Activated naive CD4-positive, alpha-beta T cell treated with anti-CD3 and anti-CD28 coated beads, Interleukin-2, amount 10 ng/mL, durations not matched to agents 7 days and 5 days (primary cell): ENCODE measurements at regions not wholly inside any gene's neighbourhood (a gene's known extent, or its start where the extent isn't known, plus 50 kb on each side); places are given as distances from the start of the nearest gene placed in this dataset.

Experiments used
- CTCF ChIA-PET: fragments of 350-600 bp; sonication (Branson Sonifier 250); formaldehyde crosslinking; loops from one replicate; lab custom pipeline; 2021; ENCODE audit warnings: antibody characterized with exemption; lab: Charles Lee
- DNase-seq: peaks from one replicate; pipeline ENCODE4 v3.0.0-alpha.2; 2020
- H3K27ac Mint-ChIP-seq: one replicate; pipeline ENCODE4 v1.8.0; 2021; ENCODE audit warnings: mild to moderate bottlenecking, moderate library complexity, mixed read lengths
- H3K27me3 Mint-ChIP-seq: one replicate; pipeline ENCODE4 v1.8.0; 2021; ENCODE audit warnings: mild to moderate bottlenecking, mixed read lengths
- H3K36me3 Mint-ChIP-seq: one replicate; pipeline ENCODE4 v1.8.0; 2021; ENCODE audit warnings: mixed read lengths
- H3K4me1 Mint-ChIP-seq: one replicate; pipeline ENCODE4 v1.8.0; 2021; ENCODE audit warnings: mixed read lengths
- H3K4me3 Mint-ChIP-seq: one replicate; pipeline ENCODE4 v1.8.0; 2021; ENCODE audit warnings: mild to moderate bottlenecking, moderate library complexity, mixed read lengths
- H3K9me3 Mint-ChIP-seq: one replicate; pipeline ENCODE4 v1.8.0; 2021; ENCODE audit warnings: mixed read lengths

GRCh38 chr11:15757048-15757698 lies 599.2 kb downstream of the SOX6 start:
- H3K9me3 Mint-ChIP-seq: peaks cover 3% of the 10 kb centered on the region
- H3K36me3 Mint-ChIP-seq: no peaks in the 10 kb centered on the region
- H3K27ac Mint-ChIP-seq: no peak overlapping the region
- H3K4me3 Mint-ChIP-seq: no peak overlapping the region
- DNase-seq: no peak
- no peaks in the 10 kb centered on the region for H3K27me3 Mint-ChIP-seq
- no peaks in the 10 kb centered on the region for H3K4me1 Mint-ChIP-seq
- CTCF ChIA-PET: no interaction called here

- Mint-ChIP-seq H3K4me1 (no peaks in the 10 kb centered on the region), H3K27me3 (no peaks in the 10 kb centered on the region), H3K9me3 (peaks cover 2% of the 10 kb centered on the region), H3K4me3 (no peak overlapping the region), H3K36me3 (no peaks in the 10 kb centered on the region), H3K27ac (no peak overlapping the region)
- CTCF ChIA-PET: no interaction called here
- no peak for DNase-seq
These were observed 597.4 kb downstream of the SOX6 start for GRCh38 chr11:15758857-15759465.

- DNase-seq: no peak
- Mint-ChIP-seq H3K27me3 (no peaks in the 10 kb centered on the region), H3K9me3 (no peaks in the 10 kb centered on the region), H3K4me3 (no peak overlapping the region), H3K36me3 (no peaks in the 10 kb centered on the region), H3K4me1 (no peaks in the 10 kb centered on the region), H3K27ac (no peak overlapping the region)
- CTCF ChIA-PET: interaction anchor here (1.0 kb wide), 1 partner anchor 9 kb away, joined by 3 read pairs; no protein-coding TSS in a partner anchor
These were observed 595.1 kb downstream of the SOX6 start for GRCh38 chr11:15761235-15761634.

- H3K27ac Mint-ChIP-seq: no peak overlapping the region
- CTCF ChIA-PET: no interaction called here
- no peak overlapping the region for H3K4me3 Mint-ChIP-seq
- no peaks in the 10 kb centered on the region for H3K27me3 Mint-ChIP-seq
- no peak for DNase-seq
- no peaks in the 10 kb centered on the region for H3K4me1 Mint-ChIP-seq
- no peaks in the 10 kb centered on the region for H3K9me3 Mint-ChIP-seq
- no peaks in the 10 kb centered on the region for H3K36me3 Mint-ChIP-seq
These were observed 592.0 kb downstream of the SOX6 start for GRCh38 chr11:15764326-15764725.

- Mint-ChIP-seq H3K4me3 (no peak overlapping the region), H3K36me3 (no peaks in the 10 kb centered on the region), H3K27ac (no peak overlapping the region), H3K9me3 (no peaks in the 10 kb centered on the region), H3K27me3 (no peaks in the 10 kb centered on the region), H3K4me1 (no peaks in the 10 kb centered on the region)
- CTCF ChIA-PET: no interaction called here
- no peak for DNase-seq
These were observed 591.4 kb downstream of the SOX6 start for GRCh38 chr11:15764948-15765347.

- Mint-ChIP-seq H3K9me3 (no peaks in the 10 kb centered on the region), H3K27ac (no peak overlapping the region)
These were observed 590.8 kb downstream of the SOX6 start for GRCh38 chr11:15765530-15765929.

GRCh38 chr11:15768321-15768720 lies 588.0 kb downstream of the SOX6 start:
- CTCF ChIA-PET: no interaction called here
- H3K36me3 Mint-ChIP-seq: no peaks in the 10 kb centered on the region
- DNase-seq: no peak
- no peak overlapping the region for H3K27ac Mint-ChIP-seq
- H3K4me3 Mint-ChIP-seq: no peak overlapping the region
- no peaks in the 10 kb centered on the region for H3K9me3 Mint-ChIP-seq
- H3K4me1 Mint-ChIP-seq: no peaks in the 10 kb centered on the region
- no peaks in the 10 kb centered on the region for H3K27me3 Mint-ChIP-seq

More at GRCh38 chr11:15765530-15765929, 590.8 kb downstream of the SOX6 start:
- Mint-ChIP-seq H3K36me3 (no peaks in the 10 kb centered on the region), H3K4me3 (no peak overlapping the region), H3K4me1 (no peaks in the 10 kb centered on the region), H3K27me3 (no peaks in the 10 kb centered on the region)
- CTCF ChIA-PET: no interaction called here
- no peak for DNase-seq

GRCh38 chr11:15769203-15769602 lies 587.1 kb downstream of the SOX6 start:
- CTCF ChIA-PET: interaction anchor here (1.2 kb wide), 1 partner anchor 9 kb away, joined by 3 read pairs; no protein-coding TSS in a partner anchor
- H3K4me3 Mint-ChIP-seq: no peak overlapping the region
- H3K27ac Mint-ChIP-seq: no peak overlapping the region
- H3K36me3 Mint-ChIP-seq: no peaks in the 10 kb centered on the region
- H3K9me3 Mint-ChIP-seq: no peaks in the 10 kb centered on the region
- DNase-seq: no peak
- no peaks in the 10 kb centered on the region for H3K4me1 Mint-ChIP-seq
- no peaks in the 10 kb centered on the region for H3K27me3 Mint-ChIP-seq

- CTCF ChIA-PET: interaction anchor here (1.3 kb wide), 1 partner anchor 16 kb away, joined by 3 read pairs; no protein-coding TSS in a partner anchor
- Mint-ChIP-seq H3K36me3 (no peaks in the 10 kb centered on the region), H3K27me3 (no peaks in the 10 kb centered on the region), H3K9me3 (no peaks in the 10 kb centered on the region), H3K27ac (no peak overlapping the region), H3K4me1 (no peaks in the 10 kb centered on the region), H3K4me3 (no peak overlapping the region)
- peak; percentile 24 for DNase-seq
These were observed 585.4 kb downstream of the SOX6 start for GRCh38 chr11:15770798-15771414.

GRCh38 chr11:15772547-15772946 lies 583.8 kb downstream of the SOX6 start:
- CTCF ChIA-PET: interaction anchor here (0.6 to 1.3 kb wide), 2 partner anchors 14 to 129 kb away, joined by 3 to 4 read pairs; no protein-coding TSS in a partner anchor
- no peaks in the 10 kb centered on the region for H3K36me3 Mint-ChIP-seq
- no peak for DNase-seq

GRCh38 chr11:15772981-15773380 lies 583.4 kb downstream of the SOX6 start:
- no peak overlapping the region for H3K4me3 Mint-ChIP-seq
- DNase-seq: no peak
- H3K9me3 Mint-ChIP-seq: no peaks in the 10 kb centered on the region
- no peaks in the 10 kb centered on the region for H3K27me3 Mint-ChIP-seq
- H3K27ac Mint-ChIP-seq: no peak overlapping the region
- no peaks in the 10 kb centered on the region for H3K36me3 Mint-ChIP-seq
- H3K4me1 Mint-ChIP-seq: no peaks in the 10 kb centered on the region
- CTCF ChIA-PET: interaction anchor here (0.6 kb wide), 1 partner anchor 129 kb away, joined by 4 read pairs; no protein-coding TSS in a partner anchor

More at GRCh38 chr11:15772547-15772946, 583.8 kb downstream of the SOX6 start:
- Mint-ChIP-seq H3K9me3 (no peaks in the 10 kb centered on the region), H3K27ac (no peak overlapping the region), H3K4me1 (no peaks in the 10 kb centered on the region), H3K27me3 (no peaks in the 10 kb centered on the region), H3K4me3 (no peak overlapping the region)

- Mint-ChIP-seq H3K27me3 (no peaks in the 10 kb centered on the region), H3K4me1 (no peaks in the 10 kb centered on the region), H3K27ac (no peak overlapping the region), H3K36me3 (no peaks in the 10 kb centered on the region), H3K9me3 (no peaks in the 10 kb centered on the region), H3K4me3 (no peak overlapping the region)
- CTCF ChIA-PET: interaction anchor here (0.8 kb wide), 1 partner anchor 840 kb away, joined by 3 read pairs; no protein-coding TSS in a partner anchor
- DNase-seq: no peak
These were observed 582.6 kb downstream of the SOX6 start for GRCh38 chr11:15773476-15774387.

GRCh38 chr11:15774388-15774939 lies 581.9 kb downstream of the SOX6 start:
- Mint-ChIP-seq H3K9me3 (no peaks in the 10 kb centered on the region), H3K4me3 (no peak overlapping the region), H3K4me1 (no peaks in the 10 kb centered on the region), H3K36me3 (no peaks in the 10 kb centered on the region), H3K27me3 (no peaks in the 10 kb centered on the region), H3K27ac (no peak overlapping the region)
- CTCF ChIA-PET: interaction anchor here (0.8 kb wide), 1 partner anchor 840 kb away, joined by 3 read pairs; no protein-coding TSS in a partner anchor
- DNase-seq: no peak
